Thoracic aorta (tissue), 2 donors: ENCODE measurements at regions not wholly inside any gene's neighbourhood (a gene's known extent, or its start where the extent isn't known, plus 50 kb on each side); places are given as distances from the start of the nearest gene placed in this dataset.
"Not testable (repeated sequence)": the region's sequence is repeated elsewhere in the genome, so short reads cannot be mapped to it uniquely, and the experiment has no call there.

Experiments used
- ATAC-seq: fragments of 150-250 bp; one replicate; pipeline ENCODE4 v1.8.0; 2017; ENCODE audit warnings: low read depth; ENCODE audit not compliant: insufficient number of reproducible peaks, low FRiP score
- DNase-seq: peaks from one replicate; pipeline ENCODE4 v3.0.0-alpha.2; 2020; ENCODE audit warnings: low spot score
- H3K27ac ChIP-seq, 2 donors: fragments of 200-600 bp; sonication (generic); 1 replicate in 1 of 2; 2 replicates in 1 of 2; pipeline ENCODE4 v1.5.1; 2016; ENCODE audit warnings: mild to moderate bottlenecking in 2 of 2, moderate library complexity in 2 of 2
- H3K27me3 ChIP-seq: fragments of 200-600 bp; sonication (generic); replicated peaks from 2 replicates; pipeline ENCODE4 v1.6.0; 2016; ENCODE audit warnings: mild to moderate bottlenecking; ENCODE audit not compliant: insufficient read depth
- H3K36me3 ChIP-seq: fragments of 200-600 bp; sonication (generic); one replicate; pipeline ENCODE4 v1.5.1; 2016
- H3K4me1 ChIP-seq, 2 donors: fragments of 200-600 bp; sonication (generic); 1 replicate in 1 of 2; 2 replicates in 1 of 2; pipeline versions ENCODE4 v1.5.1 to v1.6.0; 2016; ENCODE audit warnings: low read depth in 2 of 2, mild to moderate bottlenecking in 1 of 2; ENCODE audit not compliant: control insufficient read depth in 1 of 2
- H3K4me3 ChIP-seq: fragments of 200-600 bp; sonication (generic); 2 replicates; pipeline ENCODE4 v1.5.1; 2016; ENCODE audit warnings: mild to moderate bottlenecking
- H3K9me3 ChIP-seq: fragments of 200-600 bp; sonication (generic); 2 replicates; pipeline ENCODE4 v1.5.1; 2016
- CTCF ChIP-seq: fragments of 200-600 bp; sonication (generic); IDR thresholded peaks from one replicate; pipeline ENCODE4 v1.5.1; 2019; ENCODE audit warnings: antibody characterized with exemption

GRCh38 chr3:165504554-165504953, 308.4 kb upstream of the SLITRK3 start:
- H3K4me3 ChIP-seq: no peak overlapping the region
- no peak for TF ChIP-seq CTCF
- ATAC-seq (no peak), DNase-seq (no peak)
- no peaks in the 10 kb centered on the region for H3K9me3 ChIP-seq
- no peaks in the 10 kb centered on the region for H3K4me1 ChIP-seq
- H3K36me3 ChIP-seq: no peaks in the 10 kb centered on the region
- no peak overlapping the region for H3K27ac ChIP-seq
- H3K27me3 ChIP-seq: no peaks in the 10 kb centered on the region

DNA sequence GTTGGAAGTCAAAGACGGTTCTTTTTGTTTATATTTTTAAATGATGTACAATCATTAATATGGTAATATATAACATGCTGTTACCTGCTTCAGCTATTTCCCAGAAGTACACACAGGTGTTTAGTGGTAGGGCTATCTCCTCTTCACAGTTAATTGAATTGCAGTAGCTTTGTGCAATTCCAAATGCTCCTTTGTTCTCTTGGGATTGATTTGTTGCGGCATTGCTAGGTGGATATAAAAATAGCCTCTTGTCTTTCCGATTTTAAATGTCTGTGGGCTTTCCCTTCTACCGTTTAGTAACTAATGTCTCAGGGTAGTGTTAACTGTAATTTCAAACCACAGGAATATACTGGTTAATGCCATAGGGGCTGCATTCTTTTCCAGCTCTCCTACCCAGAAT, 307.6 kb upstream of the SLITRK3 start:
- Histone ChIP-seq H3K36me3 (no peaks in the 10 kb centered on the region), H3K27me3 (no peaks in the 10 kb centered on the region), H3K4me3 (no peak overlapping the region), H3K9me3 (no peaks in the 10 kb centered on the region), H3K27ac (no peak overlapping the region), H3K4me1 (no peaks in the 10 kb centered on the region)
- no peak for DNase-seq
- TF ChIP-seq CTCF: no peak
- ATAC-seq: no peak

GRCh38 chr3:165503346-165503745, 307.2 kb upstream of the SLITRK3 start:
- Histone ChIP-seq H3K9me3 (no peaks in the 10 kb centered on the region), H3K4me1 (no peaks in the 10 kb centered on the region), H3K27me3 (no peaks in the 10 kb centered on the region), H3K27ac (no peak overlapping the region), H3K4me3 (no peak overlapping the region), H3K36me3 (no peaks in the 10 kb centered on the region)
- no peak for TF ChIP-seq CTCF
- no peak for DNase-seq
- ATAC-seq: no peak

GRCh38 chr3:165502707-165503106, 306.5 kb upstream of the SLITRK3 start:
- DNase-seq (no peak), ATAC-seq (no peak)
- no peaks in the 10 kb centered on the region for H3K27me3 ChIP-seq
- no peak overlapping the region for H3K27ac ChIP-seq
- no peak for TF ChIP-seq CTCF
- H3K36me3 ChIP-seq: no peaks in the 10 kb centered on the region
- no peaks in the 10 kb centered on the region for H3K9me3 ChIP-seq
- no peaks in the 10 kb centered on the region for H3K4me1 ChIP-seq
- H3K4me3 ChIP-seq: no peak overlapping the region

DNA sequence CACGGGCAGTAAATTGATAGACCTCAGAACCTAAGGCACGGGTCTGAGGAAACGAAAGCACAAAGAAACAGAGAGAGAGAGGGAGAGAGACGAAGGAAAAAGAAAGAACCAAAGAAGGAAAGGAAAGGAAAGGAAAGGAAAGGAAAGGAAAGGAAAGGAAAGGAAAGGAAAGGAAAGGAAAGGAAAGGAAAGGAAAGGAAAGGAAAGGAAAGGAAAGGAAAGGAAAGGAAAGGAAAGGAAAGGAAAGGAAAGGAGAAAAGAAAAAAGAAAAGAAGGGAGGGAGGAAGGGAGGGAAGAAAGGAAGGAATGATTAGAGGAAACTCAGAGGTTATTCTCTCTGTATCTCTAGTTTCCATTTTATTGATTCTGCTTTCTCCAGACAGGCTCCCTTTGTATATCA, 302.6 kb upstream of the SLITRK3 start:
- H3K4me3 ChIP-seq, DNase-seq, H3K36me3 ChIP-seq, H3K9me3 ChIP-seq, ATAC-seq, H3K27me3 ChIP-seq, H3K4me1 ChIP-seq, H3K27ac ChIP-seq: not testable (repeated sequence)

DNA sequence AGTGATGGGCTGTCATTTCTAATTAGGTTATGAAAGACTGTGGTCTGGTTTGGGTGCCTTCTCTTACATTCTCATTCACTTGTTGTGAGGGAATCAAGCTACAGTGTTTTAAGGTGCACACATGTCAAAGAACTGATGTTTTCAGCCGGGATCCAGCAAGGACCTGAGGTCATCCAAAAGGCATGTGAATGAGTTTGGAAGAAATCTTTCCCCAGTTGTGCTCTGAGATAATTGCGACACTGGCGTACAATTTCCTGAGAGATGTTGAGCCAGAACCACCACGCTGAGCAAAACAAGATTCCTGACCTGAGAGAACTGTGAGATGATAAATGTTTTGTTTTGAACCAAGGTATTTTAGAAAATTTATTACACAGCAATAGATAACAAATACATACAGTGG, 295.3 kb upstream of the SLITRK3 start:
- no peaks in the 10 kb centered on the region for H3K9me3 ChIP-seq
- no peak for TF ChIP-seq CTCF
- no peaks in the 10 kb centered on the region for H3K27me3 ChIP-seq
- no peaks in the 10 kb centered on the region for H3K36me3 ChIP-seq
- no peak for DNase-seq
- H3K4me3 ChIP-seq: no peak overlapping the region
- ATAC-seq: no peak
- no peak overlapping the region for H3K27ac ChIP-seq
- H3K4me1 ChIP-seq: no peaks in the 10 kb centered on the region
